SU-DHL-6 (cell line): ENCODE measurements at regions not wholly inside any gene's neighbourhood (a gene's known extent, or its start where the extent isn't known, plus 50 kb on each side); places are given as distances from the start of the nearest gene placed in this dataset.

Experiments used
- H2AFZ ChIP-seq: fragments of 200-600 bp; sonication (generic); 2 replicates; pipeline ENCODE4 v1.6.1; 2014; ENCODE audit warnings: low read depth, mild to moderate bottlenecking, moderate library complexity, mixed read lengths, antibody characterized with exemption, low read length; ENCODE audit not compliant: severe bottlenecking
- H3F3A ChIP-seq: fragments of 200-600 bp; shearing (Covaris generic); 2 replicates; pipeline ENCODE4 v1.6.0; 2016; ENCODE audit warnings: antibody characterized with exemption, mild to moderate bottlenecking; ENCODE audit not compliant: insufficient read depth
- H3K27ac ChIP-seq: fragments of 200-600 bp; sonication (generic); 2 replicates; pipeline ENCODE4 v1.5.1; 2016; ENCODE audit warnings: low read depth, mild to moderate bottlenecking, low read length, moderate library complexity, mixed read lengths
- H3K27me3 ChIP-seq: fragments of 200-600 bp; sonication (generic), shearing (Covaris generic); 2 replicates; pipeline ENCODE4 v1.6.0; 2014; ENCODE audit warnings: mild to moderate bottlenecking, low read length
- H3K36me3 ChIP-seq: fragments of 200-600 bp; sonication (generic); 2 replicates; pipeline ENCODE4 v1.6.1; 2014; ENCODE audit warnings: mild to moderate bottlenecking, low read length, mixed read lengths
- H3K4me2 ChIP-seq: fragments of 300-600, 200-600 bp; shearing (Covaris generic), sonication (generic); 2 replicates; pipeline ENCODE4 v1.6.0; 2014; ENCODE audit warnings: low read length, low read depth, mild to moderate bottlenecking; ENCODE audit not compliant: poor library complexity, severe bottlenecking
- H3K4me3 ChIP-seq: fragments of 200-600 bp; sonication (generic); 2 replicates; pipeline ENCODE4 v1.5.1; 2014; ENCODE audit warnings: antibody characterized with exemption, low read length, mild to moderate bottlenecking, mixed read lengths; ENCODE audit not compliant: insufficient read depth, poor library complexity, severe bottlenecking
- H3K79me2 ChIP-seq: fragments of 200-600 bp; sonication (generic); 2 replicates; pipeline ENCODE4 v1.6.1; 2014; ENCODE audit warnings: mild to moderate bottlenecking, low read length, moderate library complexity; ENCODE audit not compliant: insufficient read depth
- H3K9ac ChIP-seq: fragments of 200-600 bp; sonication (generic); 2 replicates; pipeline ENCODE4 v1.7.0; 2014; ENCODE audit warnings: mild to moderate bottlenecking, low read length
- H3K9me2 ChIP-seq: fragments of 200-600 bp; sonication (generic); replicated peaks from 2 replicates; pipeline ENCODE4 v1.6.1; 2014; ENCODE audit warnings: low read length; ENCODE audit not compliant: insufficient read depth
- H3K9me3 ChIP-seq: fragments of 200-600 bp; sonication (generic); 2 replicates; pipeline ENCODE4 v1.6.1; 2014; ENCODE audit warnings: low read length, mixed read lengths; ENCODE audit not compliant: insufficient read depth
- H4K20me1 ChIP-seq: fragments of 200-600 bp; sonication (generic); 2 replicates; pipeline ENCODE4 v1.6.1; 2014; ENCODE audit warnings: low read depth, mild to moderate bottlenecking, antibody characterized with exemption, low read length, moderate library complexity, mixed read lengths
- EZH2phosphoT487 ChIP-seq: fragments of 200-600 bp; sonication (generic), shearing (Covaris generic); conservative IDR thresholded peaks from 2 replicates; pipeline ENCODE4 v1.6.1; 2018; ENCODE audit warnings: mild to moderate bottlenecking, antibody characterized with exemption, low read length, moderate library complexity, mixed read lengths
- TF ChIP-seq, protein P1 (sequence below): fragments of 200-600 bp; sonication (generic); IDR thresholded peaks from one replicate; pipeline ENCODE4 v1.5.1; 2017; ENCODE audit warnings: antibody characterized with exemption, mild to moderate bottlenecking, low read length, moderate library complexity; ENCODE audit not compliant: insufficient read depth, poor library complexity, severe bottlenecking

DNA sequence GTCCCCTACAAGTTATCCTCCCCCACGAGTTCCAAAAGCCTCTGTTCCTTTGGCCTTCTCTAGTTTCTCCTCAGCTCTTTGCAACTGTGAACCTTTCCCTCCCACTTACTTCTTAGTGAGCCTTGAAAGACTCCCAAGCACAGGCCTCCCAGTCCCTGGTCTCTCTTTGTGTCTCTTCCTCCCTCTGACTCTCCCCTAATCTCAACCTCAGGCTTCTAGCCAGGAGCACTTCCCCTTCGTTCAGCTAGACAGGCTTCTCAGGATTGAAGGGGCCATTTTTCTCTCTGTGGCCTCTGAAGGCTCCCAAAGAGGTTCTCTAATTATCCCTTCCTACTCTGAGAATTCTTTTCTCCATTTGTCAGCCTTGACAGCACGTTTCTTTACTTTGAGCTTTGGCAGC lies 50.2 kb upstream of the PHYHIPL start:
- H2AFZ ChIP-seq: no peak overlapping the region
- no peak overlapping the region for H3K27ac ChIP-seq
- no peak overlapping the region for H3K9ac ChIP-seq
- no peaks in the 10 kb centered on the region for H3K9me2 ChIP-seq
- H3K9me3 ChIP-seq: no peaks in the 10 kb centered on the region
- TF ChIP-seq, protein P1, sequence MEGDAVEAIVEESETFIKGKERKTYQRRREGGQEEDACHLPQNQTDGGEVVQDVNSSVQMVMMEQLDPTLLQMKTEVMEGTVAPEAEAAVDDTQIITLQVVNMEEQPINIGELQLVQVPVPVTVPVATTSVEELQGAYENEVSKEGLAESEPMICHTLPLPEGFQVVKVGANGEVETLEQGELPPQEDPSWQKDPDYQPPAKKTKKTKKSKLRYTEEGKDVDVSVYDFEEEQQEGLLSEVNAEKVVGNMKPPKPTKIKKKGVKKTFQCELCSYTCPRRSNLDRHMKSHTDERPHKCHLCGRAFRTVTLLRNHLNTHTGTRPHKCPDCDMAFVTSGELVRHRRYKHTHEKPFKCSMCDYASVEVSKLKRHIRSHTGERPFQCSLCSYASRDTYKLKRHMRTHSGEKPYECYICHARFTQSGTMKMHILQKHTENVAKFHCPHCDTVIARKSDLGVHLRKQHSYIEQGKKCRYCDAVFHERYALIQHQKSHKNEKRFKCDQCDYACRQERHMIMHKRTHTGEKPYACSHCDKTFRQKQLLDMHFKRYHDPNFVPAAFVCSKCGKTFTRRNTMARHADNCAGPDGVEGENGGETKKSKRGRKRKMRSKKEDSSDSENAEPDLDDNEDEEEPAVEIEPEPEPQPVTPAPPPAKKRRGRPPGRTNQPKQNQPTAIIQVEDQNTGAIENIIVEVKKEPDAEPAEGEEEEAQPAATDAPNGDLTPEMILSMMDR: no peak
- no peak for TF ChIP-seq EZH2phosphoT487
- H3K4me3 ChIP-seq: no peak overlapping the region
- H4K20me1 ChIP-seq: no peaks in the 10 kb centered on the region
- no peaks in the 10 kb centered on the region for H3K79me2 ChIP-seq
- H3K36me3 ChIP-seq: no peaks in the 10 kb centered on the region; the same call in 1 of the 2 replicates
- no peaks in the 10 kb centered on the region for H3K27me3 ChIP-seq
- no peak overlapping the region for H3K4me2 ChIP-seq
- H3F3A ChIP-seq: no peaks in the 10 kb centered on the region
